Neural progenitor cell (in vitro differentiated cells): ENCODE measurements at regions not wholly inside any gene's neighbourhood (a gene's known extent, or its start where the extent isn't known, plus 50 kb on each side); places are given as distances from the start of the nearest gene placed in this dataset.

ENCODE experiments used
- DNase-seq: peaks from one replicate; pipeline ENCODE4 v3.0.0-alpha.2; 2016; ENCODE audit warnings: low spot score
- H2AFZ ChIP-seq: fragments of 200-600 bp; sonication (generic); replicated peaks from 2 replicates; pipeline ENCODE4 v1.6.1; 2016; ENCODE audit warnings: antibody characterized with exemption
- H3F3A ChIP-seq: fragments of 200-600 bp; sonication (generic); 2 replicates; pipeline ENCODE4 v1.6.1; 2016; ENCODE audit warnings: antibody characterized with exemption, low read depth
- H3K27ac ChIP-seq: fragments of 200-600 bp; sonication (generic); 2 replicates; pipeline ENCODE4 v1.5.1; 2016; ENCODE audit warnings: mild to moderate bottlenecking
- H3K27me3 ChIP-seq: fragments of 200-600 bp; sonication (generic); 2 replicates; pipeline ENCODE4 v1.6.1; 2016; ENCODE audit warnings: mild to moderate bottlenecking, moderate library complexity
- H3K36me3 ChIP-seq: fragments of 200-600 bp; sonication (generic); 2 replicates; pipeline ENCODE4 v1.5.1; 2016
- H3K4me1 ChIP-seq: fragments of 200-600 bp; sonication (generic); 2 replicates; pipeline ENCODE4 v1.6.1; 2016; ENCODE audit warnings: mixed run types
- H3K4me2 ChIP-seq: fragments of 200-600 bp; sonication (generic); 2 replicates; pipeline ENCODE4 v1.6.1; 2016
- H3K4me3 ChIP-seq: fragments of 200-600 bp; sonication (generic); 2 replicates; pipeline ENCODE4 v1.5.1; 2016
- H3K79me2 ChIP-seq: fragments of 200-600 bp; sonication (generic); 2 replicates; pipeline ENCODE4 v1.6.1; 2016; ENCODE audit warnings: low read depth
- H3K9ac ChIP-seq: fragments of 200-600 bp; sonication (generic); 2 replicates; pipeline ENCODE4 v1.6.1; 2016
- H3K9me3 ChIP-seq: fragments of 200-600 bp; sonication (generic); 2 replicates; pipeline ENCODE4 v1.5.1; 2016; ENCODE audit warnings: low read depth
- H4K20me1 ChIP-seq: fragments of 200-600 bp; sonication (generic); 2 replicates; pipeline ENCODE4 v1.6.1; 2016; ENCODE audit warnings: low read depth
- H3K27ac Mint-ChIP-seq: 3 replicates; pipeline ENCODE4 v1.8.0; 2021; ENCODE audit warnings: mixed read lengths
- H3K27me3 Mint-ChIP-seq: 2 replicates; pipeline ENCODE4 v1.8.0; 2022; ENCODE audit warnings: low read depth, mild to moderate bottlenecking, inconsistent platforms, moderate library complexity, mixed read lengths; ENCODE audit not compliant: insufficient read depth
- H3K36me3 Mint-ChIP-seq: 3 replicates; pipeline ENCODE4 v1.8.0; 2021; ENCODE audit warnings: mixed read lengths
- H3K4me1 Mint-ChIP-seq: 3 replicates; pipeline ENCODE4 v1.8.0; 2021; ENCODE audit warnings: mixed read lengths
- H3K4me3 Mint-ChIP-seq: 3 replicates; pipeline ENCODE4 v1.8.0; 2021; ENCODE audit warnings: mild to moderate bottlenecking, moderate library complexity, mixed read lengths
- H3K9me3 Mint-ChIP-seq: 3 replicates; pipeline ENCODE4 v1.8.0; 2020; ENCODE audit warnings: mixed read lengths
- EZH2 ChIP-seq: fragments of 200-600 bp; sonication (generic); IDR thresholded peaks from 2 replicates; pipeline ENCODE4 v1.6.1; 2017; ENCODE audit warnings: antibody characterized with exemption, mild to moderate bottlenecking, moderate library complexity
- EZH2phosphoT487 ChIP-seq: fragments of 200-600 bp; sonication (generic); IDR thresholded peaks from 2 replicates; pipeline ENCODE4 v1.6.1; 2017; ENCODE audit warnings: antibody characterized with exemption
- TF ChIP-seq, protein P1 (sequence below): fragments of 200-600 bp; sonication (generic); IDR thresholded peaks from 2 replicates; pipeline ENCODE4 v1.5.1; 2017; ENCODE audit warnings: antibody characterized with exemption, mild to moderate bottlenecking

DNA sequence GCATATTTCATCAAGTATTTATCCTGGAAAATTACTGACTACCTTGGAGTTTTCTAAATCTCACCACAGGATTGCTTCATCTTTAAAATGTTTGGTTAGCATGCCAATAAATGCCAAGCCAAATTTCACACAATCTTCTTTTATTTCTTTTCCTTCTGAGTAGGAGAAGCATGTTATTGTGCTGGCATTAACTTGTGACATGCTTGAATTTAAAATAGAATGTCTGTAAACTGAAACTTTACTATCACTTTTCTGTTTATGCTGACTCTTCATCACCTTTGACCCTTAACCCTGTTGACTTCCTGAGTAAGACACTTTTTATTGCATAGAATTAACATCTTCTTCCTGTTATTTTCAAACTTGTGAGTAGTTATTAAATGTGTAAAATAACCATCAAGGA, 56.2 kb upstream of the LRRTM4 start:
- H3K27ac ChIP-seq = no peak overlapping the region
- no peaks in the 10 kb centered on the region for H3K36me3 ChIP-seq

DNA sequence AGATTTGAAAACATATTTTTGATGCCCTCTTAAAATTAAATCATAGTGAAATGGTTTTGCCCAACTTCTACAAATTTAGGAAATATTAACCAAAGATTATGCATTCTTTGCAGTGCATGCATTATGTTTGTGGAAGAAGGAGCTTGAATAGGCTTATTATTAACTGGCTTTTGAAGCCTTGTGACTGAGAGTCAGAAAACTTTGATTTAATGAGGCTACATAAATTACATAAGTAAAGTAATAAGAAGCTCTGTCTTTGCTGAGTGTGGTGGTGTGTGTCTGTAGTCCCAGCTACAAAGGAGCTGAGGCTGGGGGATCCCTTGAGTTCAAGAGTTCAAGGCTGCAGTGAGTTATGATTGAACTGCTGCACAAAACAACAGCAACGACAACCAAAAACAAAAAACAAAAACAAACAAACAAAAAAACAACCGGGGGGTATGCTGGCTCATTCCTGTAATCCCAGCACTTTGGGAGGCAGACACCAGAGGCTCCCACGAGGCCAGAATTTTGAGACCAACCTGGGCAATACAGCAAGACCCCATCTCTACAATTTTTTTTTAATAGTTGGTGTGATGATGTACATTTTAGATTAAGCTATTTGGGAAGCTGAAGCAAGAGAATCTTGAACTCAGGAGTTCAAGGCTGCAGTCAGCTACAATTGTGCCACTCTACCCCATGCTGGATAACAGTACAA, 57.0 kb upstream of the LRRTM4 start:
- Mint-ChIP-seq H3K4me1 (no peaks in the 10 kb centered on the region), H3K36me3 (no peaks in the 10 kb centered on the region), H3K9me3 (peaks cover 8% of the 10 kb centered on the region), H3K4me3 (no peak overlapping the region), H3K27me3 (no peaks in the 10 kb centered on the region), H3K27ac (no peak overlapping the region)
- peaks cover 11% of the 10 kb centered on the region for H3K79me2 ChIP-seq
- H3K4me3 ChIP-seq = no peak overlapping the region
- no peaks in the 10 kb centered on the region for H3K4me1 ChIP-seq
- peaks cover 5% of the 10 kb centered on the region for H3K9me3 ChIP-seq
- H2AFZ ChIP-seq = no peak overlapping the region
- H3K27ac ChIP-seq = no peak overlapping the region
- TF ChIP-seq EZH2phosphoT487 (no peak), EZH2 (no peak)
- TF ChIP-seq, protein P1, sequence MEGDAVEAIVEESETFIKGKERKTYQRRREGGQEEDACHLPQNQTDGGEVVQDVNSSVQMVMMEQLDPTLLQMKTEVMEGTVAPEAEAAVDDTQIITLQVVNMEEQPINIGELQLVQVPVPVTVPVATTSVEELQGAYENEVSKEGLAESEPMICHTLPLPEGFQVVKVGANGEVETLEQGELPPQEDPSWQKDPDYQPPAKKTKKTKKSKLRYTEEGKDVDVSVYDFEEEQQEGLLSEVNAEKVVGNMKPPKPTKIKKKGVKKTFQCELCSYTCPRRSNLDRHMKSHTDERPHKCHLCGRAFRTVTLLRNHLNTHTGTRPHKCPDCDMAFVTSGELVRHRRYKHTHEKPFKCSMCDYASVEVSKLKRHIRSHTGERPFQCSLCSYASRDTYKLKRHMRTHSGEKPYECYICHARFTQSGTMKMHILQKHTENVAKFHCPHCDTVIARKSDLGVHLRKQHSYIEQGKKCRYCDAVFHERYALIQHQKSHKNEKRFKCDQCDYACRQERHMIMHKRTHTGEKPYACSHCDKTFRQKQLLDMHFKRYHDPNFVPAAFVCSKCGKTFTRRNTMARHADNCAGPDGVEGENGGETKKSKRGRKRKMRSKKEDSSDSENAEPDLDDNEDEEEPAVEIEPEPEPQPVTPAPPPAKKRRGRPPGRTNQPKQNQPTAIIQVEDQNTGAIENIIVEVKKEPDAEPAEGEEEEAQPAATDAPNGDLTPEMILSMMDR = no peak
- H3K36me3 ChIP-seq = peaks cover 5% of the 10 kb centered on the region
- DNase-seq = no peak
- no peak overlapping the region for H3K4me2 ChIP-seq
- no peaks in the 10 kb centered on the region for H4K20me1 ChIP-seq
- no peaks in the 10 kb centered on the region for H3K27me3 ChIP-seq
- H3K9ac ChIP-seq = no peak overlapping the region
- H3F3A ChIP-seq = no peaks in the 10 kb centered on the region

More for the DNA sequence above, 56.2 kb upstream of the LRRTM4 start:
- H3F3A ChIP-seq = no peaks in the 10 kb centered on the region
- no peak for DNase-seq
- no peaks in the 10 kb centered on the region for H3K4me1 Mint-ChIP-seq
- H3K27me3 ChIP-seq = no peaks in the 10 kb centered on the region
- no peaks in the 10 kb centered on the region for H3K4me1 ChIP-seq
- H4K20me1 ChIP-seq = no peaks in the 10 kb centered on the region
- H3K27me3 Mint-ChIP-seq = no peaks in the 10 kb centered on the region
- H3K27ac Mint-ChIP-seq = no peak overlapping the region
- TF ChIP-seq, protein P1 = no peak
- TF ChIP-seq EZH2 (no peak), EZH2phosphoT487 (no peak)
- no peak overlapping the region for H3K4me2 ChIP-seq
- no peaks in the 10 kb centered on the region for H3K9me3 ChIP-seq
- peaks cover 8% of the 10 kb centered on the region for H3K9me3 Mint-ChIP-seq
- H3K9ac ChIP-seq = no peak overlapping the region
- peaks cover 6% of the 10 kb centered on the region for H3K79me2 ChIP-seq
- no peak overlapping the region for H2AFZ ChIP-seq
- no peak overlapping the region for H3K4me3 ChIP-seq
- no peaks in the 10 kb centered on the region for H3K36me3 Mint-ChIP-seq
- no peak overlapping the region for H3K4me3 Mint-ChIP-seq

DNA sequence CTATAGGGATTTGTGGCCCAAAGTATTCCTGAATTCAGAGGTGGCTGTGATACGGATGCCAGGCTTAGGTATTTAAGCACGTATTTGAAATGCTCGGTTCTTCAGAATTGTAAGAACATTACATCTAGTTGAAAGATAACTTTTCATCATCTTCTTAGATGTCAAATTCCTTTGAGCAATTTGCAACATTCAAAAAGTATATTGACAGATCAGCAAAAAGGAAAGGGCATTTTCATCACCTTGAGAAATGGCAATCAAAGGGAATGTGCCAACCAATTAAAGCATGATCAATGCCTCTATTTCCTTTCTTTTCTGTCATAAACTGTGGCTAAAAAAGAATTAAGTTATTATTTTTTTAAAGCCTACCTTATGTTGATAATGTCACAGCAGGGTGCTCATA, 66.3 kb upstream of the LRRTM4 start:
- Histone ChIP-seq H3K9ac (no peak overlapping the region), H3K79me2 (peaks cover 30% of the 10 kb centered on the region), H3F3A (no peaks in the 10 kb centered on the region), H2AFZ (no peak overlapping the region), H3K4me3 (no peak overlapping the region), H3K36me3 (peaks cover 5% of the 10 kb centered on the region), H4K20me1 (no peaks in the 10 kb centered on the region), H3K4me1 (peaks cover 6% of the 10 kb centered on the region), H3K27ac (no peak overlapping the region), H3K27me3 (no peaks in the 10 kb centered on the region), H3K9me3 (peaks cover 5% of the 10 kb centered on the region), H3K4me2 (no peak overlapping the region)
- H3K4me1 Mint-ChIP-seq = no peaks in the 10 kb centered on the region
- H3K27ac Mint-ChIP-seq = no peak overlapping the region
- TF ChIP-seq, protein P1 = no peak
- TF ChIP-seq EZH2phosphoT487 (no peak), EZH2 (no peak)
- peaks cover 9% of the 10 kb centered on the region for H3K9me3 Mint-ChIP-seq
- no peak overlapping the region for H3K4me3 Mint-ChIP-seq
- no peaks in the 10 kb centered on the region for H3K27me3 Mint-ChIP-seq
- DNase-seq = no peak
- no peaks in the 10 kb centered on the region for H3K36me3 Mint-ChIP-seq
